OCI-LY7 (cell line): ENCODE measurements at regions not wholly inside any gene's neighbourhood (a gene's known extent, or its start where the extent isn't known, plus 50 kb on each side); places are given as distances from the start of the nearest gene placed in this dataset.

ENCODE experiments used
- BruUV-seq: library from RNA; stranded (reverse); fragments of 400-500 nt; replicated peaks from 2 replicates; lab custom pipeline; 2021; lab: Mats Ljungman, UMichigan
- CTCF ChIA-PET: fragments of 300-600 bp; sonication (Branson Sonifier 250); formaldehyde crosslinking; loops from one replicate; lab custom pipeline; 2022; ENCODE audit warnings: antibody characterized with exemption; ENCODE audit not compliant: unreplicated experiment; lab: Charles Lee
- POLR2A ChIA-PET: fragments of 300-600 bp; sonication (Branson Sonifier 250); formaldehyde crosslinking; loops from one replicate; lab custom pipeline; 2022; ENCODE audit warnings: antibody characterized with exemption; lab: Charles Lee
- DNase-seq: peaks from one replicate; pipeline ENCODE4 v3.0.0-alpha.2; 2015; ENCODE audit warnings: low spot score
- H2AFZ ChIP-seq: fragments of 200-600 bp; sonication (generic), shearing (Covaris generic); 2 replicates; pipeline ENCODE4 v1.6.1; 2014; ENCODE audit warnings: mild to moderate bottlenecking, antibody characterized with exemption, low read length, moderate library complexity
- H3K27ac ChIP-seq: fragments of 200-600 bp; sonication (generic); 2 replicates; pipeline ENCODE4 v1.5.1; 2014; ENCODE audit warnings: mixed run types, low read depth, mild to moderate bottlenecking, moderate library complexity, low read length, inconsistent platforms; ENCODE audit not compliant: poor library complexity, severe bottlenecking
- H3K36me3 ChIP-seq: fragments of 200-600 bp; sonication (generic); 2 replicates; pipeline ENCODE4 v1.6.1; 2014; ENCODE audit warnings: mild to moderate bottlenecking, antibody characterized with exemption, low read length, moderate library complexity, mixed read lengths; ENCODE audit not compliant: insufficient read depth
- H3K4me1 ChIP-seq: fragments of 200-600 bp; sonication (generic); 2 replicates; pipeline ENCODE4 v1.5.1; 2014; ENCODE audit warnings: mild to moderate bottlenecking, low read length; ENCODE audit not compliant: insufficient read depth, poor library complexity, severe bottlenecking
- H3K4me2 ChIP-seq: fragments of 200-600 bp; sonication (generic); 2 replicates; pipeline ENCODE4 v1.6.1; 2014; ENCODE audit warnings: mild to moderate bottlenecking, low read length
- H3K4me3 ChIP-seq: fragments of 200-600 bp; sonication (generic); 2 replicates; pipeline ENCODE4 v1.5.1; 2014; ENCODE audit warnings: mild to moderate bottlenecking, low read depth, low read length; ENCODE audit not compliant: poor library complexity, severe bottlenecking
- H3K79me2 ChIP-seq: fragments of 200-600 bp; sonication (generic); 2 replicates; pipeline ENCODE4 v1.6.1; 2016; ENCODE audit warnings: low read depth, mild to moderate bottlenecking, low read length, moderate library complexity, mixed read lengths; ENCODE audit not compliant: insufficient read depth
- H3K9me2 ChIP-seq: fragments of 200-600 bp; sonication (generic); 2 replicates; pipeline ENCODE4 v1.6.1; 2016; ENCODE audit warnings: mild to moderate bottlenecking, low read length, mixed read lengths; ENCODE audit not compliant: insufficient read depth
- H3K9me3 ChIP-seq: fragments of 200-600 bp; sonication (generic); 2 replicates; pipeline ENCODE4 v1.6.1; 2014; ENCODE audit warnings: mild to moderate bottlenecking, mixed run types, low read length, mixed read lengths
- H4K20me1 ChIP-seq: fragments of 200-600 bp; sonication (generic); 2 replicates; pipeline ENCODE4 v1.6.1; 2014; ENCODE audit warnings: mild to moderate bottlenecking, antibody characterized with exemption, low read length, moderate library complexity, mixed read lengths; ENCODE audit not compliant: insufficient read depth
- EZH2phosphoT487 ChIP-seq: fragments of 200-600 bp; sonication (generic); IDR thresholded peaks from 2 replicates; pipeline ENCODE4 v1.6.1; 2018; ENCODE audit warnings: low read depth, borderline replicate concordance, mild to moderate bottlenecking, mixed run types, antibody characterized with exemption, low read length, moderate library complexity, mixed read lengths
- intact Hi-C: fragments of 100-400 bp; cut with micrococcal nuclease; formaldehyde crosslinking; loops from one replicate; pipeline ENCODE4 v1.10.0; 2022; ENCODE audit not compliant: unreplicated experiment
- TF ChIP-seq, protein P1 (sequence below): fragments of 200-600 bp; sonication (generic); conservative IDR thresholded peaks from 2 replicates; pipeline ENCODE4 v1.5.1; 2014; ENCODE audit warnings: mild to moderate bottlenecking, antibody characterized with exemption, low read length, moderate library complexity, mixed read lengths

DNA sequence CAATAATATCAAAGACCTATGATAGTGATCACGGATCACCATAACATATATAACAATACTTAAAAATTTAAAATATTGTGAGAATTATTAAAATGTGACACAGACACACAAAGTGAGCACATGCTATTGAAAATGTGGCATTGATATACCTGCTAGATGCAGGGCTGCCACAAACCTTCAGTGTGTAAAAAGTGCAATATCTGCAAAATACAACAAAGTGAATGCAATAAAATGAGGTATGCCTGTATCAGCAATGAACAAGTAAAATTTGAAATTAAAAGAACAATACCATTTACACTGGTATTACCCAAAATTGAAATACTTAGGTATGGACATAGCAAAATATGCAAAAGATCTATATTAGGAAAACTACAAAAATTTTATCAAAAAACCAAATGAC is 1217.8 kb upstream of the PCDH20 start:
- 0 out of 2 replicates have a peak, but pooled peaks cover 3% of the 10 kb centered on the region for H3K9me2 ChIP-seq
- H3K4me3 ChIP-seq = no peak overlapping the region
- no TSS peak for BruUV-seq
- intact Hi-C loops = loop anchor here (10.0 kb wide), 1 partner anchor 319 kb away; no protein-coding TSS in a partner anchor
- ChIA-PET POLR2A (no interaction called here), CTCF (no interaction called here)
- no peak overlapping the region for H3K27ac ChIP-seq
- H3K36me3 ChIP-seq = no peaks in the 10 kb centered on the region; the same call in 1 of the 2 replicates
- DNase-seq = no peak
- no peaks in the 10 kb centered on the region for H3K79me2 ChIP-seq
- H4K20me1 ChIP-seq = no peaks in the 10 kb centered on the region
- H3K9me3 ChIP-seq = peaks cover 16% of the 10 kb centered on the region
- no peak overlapping the region for H2AFZ ChIP-seq
- no peak for TF ChIP-seq EZH2phosphoT487
- TF ChIP-seq, protein P1, sequence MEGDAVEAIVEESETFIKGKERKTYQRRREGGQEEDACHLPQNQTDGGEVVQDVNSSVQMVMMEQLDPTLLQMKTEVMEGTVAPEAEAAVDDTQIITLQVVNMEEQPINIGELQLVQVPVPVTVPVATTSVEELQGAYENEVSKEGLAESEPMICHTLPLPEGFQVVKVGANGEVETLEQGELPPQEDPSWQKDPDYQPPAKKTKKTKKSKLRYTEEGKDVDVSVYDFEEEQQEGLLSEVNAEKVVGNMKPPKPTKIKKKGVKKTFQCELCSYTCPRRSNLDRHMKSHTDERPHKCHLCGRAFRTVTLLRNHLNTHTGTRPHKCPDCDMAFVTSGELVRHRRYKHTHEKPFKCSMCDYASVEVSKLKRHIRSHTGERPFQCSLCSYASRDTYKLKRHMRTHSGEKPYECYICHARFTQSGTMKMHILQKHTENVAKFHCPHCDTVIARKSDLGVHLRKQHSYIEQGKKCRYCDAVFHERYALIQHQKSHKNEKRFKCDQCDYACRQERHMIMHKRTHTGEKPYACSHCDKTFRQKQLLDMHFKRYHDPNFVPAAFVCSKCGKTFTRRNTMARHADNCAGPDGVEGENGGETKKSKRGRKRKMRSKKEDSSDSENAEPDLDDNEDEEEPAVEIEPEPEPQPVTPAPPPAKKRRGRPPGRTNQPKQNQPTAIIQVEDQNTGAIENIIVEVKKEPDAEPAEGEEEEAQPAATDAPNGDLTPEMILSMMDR = no peak
- peaks cover 4% of the 10 kb centered on the region for H3K4me1 ChIP-seq
- H3K4me2 ChIP-seq = no peak overlapping the region

GRCh38 chr13:62631619-62632018 is 1216.0 kb upstream of the PCDH20 start:
- Histone ChIP-seq H2AFZ (no peak overlapping the region), H3K9me2 (0 out of 2 replicates have a peak, but pooled peaks cover 3% of the 10 kb centered on the region), H3K4me3 (no peak overlapping the region), H3K4me2 (no peak overlapping the region), H3K4me1 (peaks cover 2% of the 10 kb centered on the region), H3K36me3 (no peaks in the 10 kb centered on the region; the same call in 1 of the 2 replicates), H3K27ac (no peak overlapping the region), H3K9me3 (peaks cover 16% of the 10 kb centered on the region), H4K20me1 (no peaks in the 10 kb centered on the region), H3K79me2 (no peaks in the 10 kb centered on the region)
- no TSS peak for BruUV-seq
- DNase-seq = no peak
- TF ChIP-seq EZH2phosphoT487 = no peak
- CTCF ChIA-PET = no interaction called here
- POLR2A ChIA-PET = interaction anchor here (1.3 kb wide), 1 partner anchor 14 kb away, joined by 3 read pairs; no protein-coding TSS in a partner anchor
- intact Hi-C loops = loop anchor here (10.0 kb wide), 1 partner anchor 317 kb away; no protein-coding TSS in a partner anchor

DNA sequence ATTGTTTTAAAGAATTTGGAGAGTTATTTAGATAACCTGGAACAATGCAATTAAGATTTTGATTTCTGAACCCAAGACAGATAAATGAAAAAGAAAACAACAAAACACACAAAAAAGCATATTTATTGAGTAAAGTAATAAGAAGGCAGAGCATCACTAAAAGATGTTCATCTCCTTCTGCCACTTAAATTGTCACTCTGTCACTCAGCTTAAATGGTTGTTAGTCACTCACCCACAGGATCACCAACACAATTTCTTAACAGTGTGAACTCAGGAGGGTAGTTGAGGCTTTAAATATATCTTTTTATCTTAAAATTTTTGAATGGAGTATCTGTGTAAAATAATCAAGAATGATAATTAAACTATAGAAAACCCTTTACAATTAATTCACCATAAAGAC is 1215.5 kb upstream of the PCDH20 start:
- DNase-seq = no peak
- 0 out of 2 replicates have a peak, but pooled peaks cover 3% of the 10 kb centered on the region for H3K9me2 ChIP-seq
- H3K4me2 ChIP-seq = no peak overlapping the region
- intact Hi-C loops = loop anchor here (10.0 kb wide), 1 partner anchor 316 kb away; no protein-coding TSS in a partner anchor
- no TSS peak for BruUV-seq
- H4K20me1 ChIP-seq = no peaks in the 10 kb centered on the region
- CTCF ChIA-PET = no interaction called here
- no peaks in the 10 kb centered on the region for H3K79me2 ChIP-seq
- TF ChIP-seq, protein P1 = no peak
- no peak for TF ChIP-seq EZH2phosphoT487
- no peaks in the 10 kb centered on the region for H3K4me1 ChIP-seq
- POLR2A ChIA-PET = interaction anchor here (1.0 to 1.3 kb wide), 2 partner anchors 14 to 70 kb away, joined by 3 read pairs; no protein-coding TSS in a partner anchor
- no peaks in the 10 kb centered on the region; the same call in 1 of the 2 replicates for H3K36me3 ChIP-seq
- H3K27ac ChIP-seq = no peak overlapping the region
- no peak overlapping the region for H3K4me3 ChIP-seq
- peaks cover 16% of the 10 kb centered on the region for H3K9me3 ChIP-seq
- H2AFZ ChIP-seq = no peak overlapping the region
